ENCODE measurements at regions not wholly inside any gene's neighbourhood (a gene's known extent, or its start where the extent isn't known, plus 50 kb on each side); places are given as distances from the start of the nearest gene placed in this dataset.

GRCh38 chr20:57830515-57830895, 120.7 kb upstream of the PMEPA1 start:
- no peak overlapping the region for H4K5ac ChIP-seq (ENCODE audit: insufficient read length, low read depth, low read length)
- ChIA-PET POLR2A (ENCODE audit: partially characterized antibody) (no interaction called here), CTCF (ENCODE audit: partially characterized antibody) (interaction anchor here (1.2 to 1.6 kb wide), 3 partner anchors 11 to 176 kb away, joined by 3 read pairs; no protein-coding TSS in a partner anchor)
- no peak overlapping the region for H3K4ac ChIP-seq (replicated peaks; ENCODE audit: insufficient read length, low read depth, low read length)
- no peaks in the 10 kb centered on the region for H3K79me1 ChIP-seq (ENCODE audit: low read depth, low read length)
- no peak overlapping the region for H4K8ac ChIP-seq (ENCODE audit: extremely low read depth, insufficient read depth, low read length)
- no peak overlapping the region for H2AFZ ChIP-seq (ENCODE audit: low read length)
- H2BK12ac ChIP-seq (ENCODE audit: low read depth, low read length) = no peak overlapping the region
- no peaks in the 10 kb centered on the region for H3K79me2 ChIP-seq (ENCODE audit: control insufficient read depth in 1 of 2, insufficient read depth in 2 of 2, low read length in 2 of 2)
- H3K9ac ChIP-seq (replicated peaks in 1 of 4; ENCODE audit: extremely low read depth in 1 of 4, low read depth in 3 of 4, low read length in 3 of 4) = no peak overlapping the region
- H3K18ac ChIP-seq (ENCODE audit: extremely low read depth, low read length) = no peak overlapping the region
- no peak overlapping the region for H2BK20ac ChIP-seq (ENCODE audit: low read length)
- peaks cover 0 to 6% (median under 1%) of the 10 kb centered on the region in 4 experiments; a peak in 4 of 7 replicates for H3K4me1 ChIP-seq (replicated peaks in 1 of 4; ENCODE audit: control insufficient read depth in 3 of 4, insufficient read depth in 4 of 4, low read length in 3 of 4)
- DNase-seq (ENCODE audit: low read depth in 1 of 2, low spot score in 2 of 2) (no peak), FAIRE-seq (no peak)
- no peak overlapping the region for H4K91ac ChIP-seq (replicated peaks; ENCODE audit: insufficient read length, low read length)
- no peak overlapping the region for H3K4me2 ChIP-seq (ENCODE audit: insufficient read depth in 1 of 2, low read depth in 2 of 2, low read length in 2 of 2)
- no peaks in the 10 kb centered on the region for H4K20me1 ChIP-seq (replicated peaks in 1 of 2; ENCODE audit: control insufficient read depth in 1 of 2, insufficient read depth in 2 of 2, low read length in 2 of 2)
- no peaks in the 10 kb centered on the region for H3K9me3 ChIP-seq (ENCODE audit: insufficient read depth in 2 of 2, low read depth in 1 of 2, low read length in 1 of 2)
- H3K14ac ChIP-seq (ENCODE audit: insufficient read length) = no peak overlapping the region
- no peak overlapping the region for H2BK15ac ChIP-seq (ENCODE audit: low read length)
- no peaks in the 10 kb centered on the region for H3K36me3 ChIP-seq (ENCODE audit: control insufficient read depth in 2 of 4, insufficient read depth in 4 of 4, low read length in 3 of 4)
- H3K4me3 ChIP-seq (ENCODE audit: extremely low read depth in 1 of 4, insufficient read depth in 2 of 4, low read depth in 3 of 4, low read length in 4 of 4) = no peak overlapping the region
- no peak overlapping the region for H2BK5ac ChIP-seq (ENCODE audit: low read depth, low read length)
- H2AK5ac ChIP-seq (ENCODE audit: low read depth, low read length) = no peak overlapping the region
- no peak overlapping the region for H3K27ac ChIP-seq (ENCODE audit: low read depth, low read length)
- no peak overlapping the region for H3K23ac ChIP-seq (ENCODE audit: insufficient read length)
- H3K23me2 ChIP-seq (ENCODE audit: low read depth, low read length) = no peaks in the 10 kb centered on the region
- H3K27me3 ChIP-seq (replicated peaks in 1 of 4; ENCODE audit: control insufficient read depth in 3 of 4, extremely low read depth in 1 of 4, insufficient read depth in 3 of 4, low read length in 3 of 4) = peaks cover 0 to 2% (median under 1%) of the 10 kb centered on the region in 4 experiments; a peak in 4 of 7 replicates
- H3K56ac ChIP-seq (replicated peaks; ENCODE audit: insufficient read length, low read depth, low read length) = no peak overlapping the region
- H2BK120ac ChIP-seq (replicated peaks; ENCODE audit: low read depth, low read length) = no peak overlapping the region
- 95% methylated on average over 12 of the region's 12 CpGs; no CpG with 5 or more reads in 1 of the 2 experiments for WGBS, 2 experiments (ENCODE audit: extremely low coverage in 1 of 2, insufficient coverage in 1 of 2, insufficient read length in 1 of 2, insufficient replicate concordance in 2 of 2, low coverage in 1 of 2, low lambda C conversion rate in 2 of 2, missing lambda C conversion rate in 1 of 2)
- TF ChIP-seq FOSL1 (IDR thresholded peaks at IDR 0.05; ENCODE audit: insufficient read depth, low read depth, low read length) (no peak), TEAD4 (IDR thresholded peaks at IDR 0.05; ENCODE audit: low read depth, low read length) (no peak), ZNF274 (IDR thresholded peaks at IDR 0.05; ENCODE audit: borderline replicate concordance, extremely low read depth, low read length) (no peak), SP2 (IDR thresholded peaks at IDR 0.05; ENCODE audit: low read length) (no peak), KDM5A (IDR thresholded peaks at IDR 0.05; ENCODE audit: low read length) (no peak), KDM4A (IDR thresholded peaks at IDR 0.05; ENCODE audit: low read depth, low read length, severe bottlenecking) (no peak), POU5F1 (IDR thresholded peaks at IDR 0.05; ENCODE audit: low read depth, low read length) (no peak), TAF1 (IDR thresholded peaks at IDR 0.05; ENCODE audit: low read depth, low read length) (no peak), SP4 (IDR thresholded peaks at IDR 0.05; ENCODE audit: low read length) (no peak), BACH1 (IDR thresholded peaks at IDR 0.05; ENCODE audit: low read length) (no peak), BCL11A (IDR thresholded peaks at IDR 0.05; ENCODE audit: low read depth in 2 of 2, low read length in 2 of 2) (no peak)
- TF ChIP-seq, protein P1, sequence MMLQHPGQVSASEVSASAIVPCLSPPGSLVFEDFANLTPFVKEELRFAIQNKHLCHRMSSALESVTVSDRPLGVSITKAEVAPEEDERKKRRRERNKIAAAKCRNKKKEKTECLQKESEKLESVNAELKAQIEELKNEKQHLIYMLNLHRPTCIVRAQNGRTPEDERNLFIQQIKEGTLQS (IDR thresholded peaks at IDR 0.05; ENCODE audit: insufficient read depth, low read depth, low read length) = no peak
- TF ChIP-seq, protein P2, sequence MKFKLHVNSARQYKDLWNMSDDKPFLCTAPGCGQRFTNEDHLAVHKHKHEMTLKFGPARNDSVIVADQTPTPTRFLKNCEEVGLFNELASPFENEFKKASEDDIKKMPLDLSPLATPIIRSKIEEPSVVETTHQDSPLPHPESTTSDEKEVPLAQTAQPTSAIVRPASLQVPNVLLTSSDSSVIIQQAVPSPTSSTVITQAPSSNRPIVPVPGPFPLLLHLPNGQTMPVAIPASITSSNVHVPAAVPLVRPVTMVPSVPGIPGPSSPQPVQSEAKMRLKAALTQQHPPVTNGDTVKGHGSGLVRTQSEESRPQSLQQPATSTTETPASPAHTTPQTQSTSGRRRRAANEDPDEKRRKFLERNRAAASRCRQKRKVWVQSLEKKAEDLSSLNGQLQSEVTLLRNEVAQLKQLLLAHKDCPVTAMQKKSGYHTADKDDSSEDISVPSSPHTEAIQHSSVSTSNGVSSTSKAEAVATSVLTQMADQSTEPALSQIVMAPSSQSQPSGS (IDR thresholded peaks at IDR 0.05; ENCODE audit: low read length) = no peak

Data from H1 (cell line).